Natural killer cell treated with Interleukin-12 subunit alpha and Interleukin-12 subunit beta and Interleukin-15 and Interleukin-18, amount 100 ng/mL, for 72 hours (primary cell): ENCODE measurements at regions not wholly inside any gene's neighbourhood (a gene's known extent, or its start where the extent isn't known, plus 50 kb on each side); places are given as distances from the start of the nearest gene placed in this dataset.
A peak's percentile ranks its signal among the peaks of the same experiment; 100 is the strongest.

Experiments
- ATAC-seq, 2 donors: fragments of 150-1000 bp; cut with Tn5 transposase in 1 of 2; sonication (Bioruptor Pico), chemical (Tn5 transposase) in 1 of 2; 2 replicates each; pipeline ENCODE4 v1.10.0; 2021
- DNase-seq: peaks from one replicate; pipeline ENCODE4 v3.0.0; 2022; ENCODE audit warnings: low spot score
- H3K27ac Mint-ChIP-seq, 2 donors: 1 replicate in 1 of 2; 2 replicates in 1 of 2; pipeline ENCODE4 v1.8.0; 2022; ENCODE audit warnings: mixed read lengths in 2 of 2, mild to moderate bottlenecking in 1 of 2, moderate library complexity in 1 of 2
- H3K27me3 Mint-ChIP-seq, 2 donors: 1 replicate in 1 of 2; 2 replicates in 1 of 2; pipeline ENCODE4 v1.8.0; 2022; ENCODE audit warnings: mixed read lengths in 2 of 2
- H3K36me3 Mint-ChIP-seq: one replicate; pipeline ENCODE4 v1.8.0; 2022; ENCODE audit warnings: mixed read lengths
- H3K4me1 Mint-ChIP-seq, 2 donors: 1 replicate in 1 of 2; 2 replicates in 1 of 2; pipeline ENCODE4 v1.8.0; 2022; ENCODE audit warnings: low read depth in 2 of 2, mixed read lengths in 2 of 2, mild to moderate bottlenecking in 1 of 2
- H3K4me3 Mint-ChIP-seq: one replicate; pipeline ENCODE4 v1.8.0; 2022; ENCODE audit warnings: mixed read lengths
- H3K9me3 Mint-ChIP-seq: 2 replicates; pipeline ENCODE4 v1.8.0; 2022; ENCODE audit warnings: mixed read lengths

DNA sequence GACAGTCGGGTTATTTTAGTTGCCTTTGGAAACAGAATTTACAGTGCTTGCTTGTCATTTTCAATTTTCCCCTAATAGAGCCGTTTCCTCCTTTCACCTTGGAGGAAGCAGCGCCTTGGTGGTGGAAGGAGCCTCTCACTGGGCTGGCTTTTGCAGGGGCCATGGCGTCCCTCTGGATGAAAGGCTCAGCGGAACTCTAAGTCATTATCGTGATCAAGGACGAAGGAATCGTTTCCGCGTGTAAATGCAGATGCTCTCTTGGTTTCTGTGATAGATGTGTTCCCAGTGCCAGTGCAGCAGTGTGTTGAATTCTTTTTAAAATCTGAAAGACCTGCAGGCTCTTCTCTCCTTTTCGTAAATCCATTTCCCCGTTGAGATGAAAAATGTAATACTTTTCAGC is 126.2 kb upstream of the LMO4 start:
- no peak for ATAC-seq
- peaks cover 21 to 32% of the 10 kb centered on the region in 2 donors for H3K27me3 Mint-ChIP-seq
- peak overlapping the region; percentile 13 for H3K4me3 Mint-ChIP-seq

DNA sequence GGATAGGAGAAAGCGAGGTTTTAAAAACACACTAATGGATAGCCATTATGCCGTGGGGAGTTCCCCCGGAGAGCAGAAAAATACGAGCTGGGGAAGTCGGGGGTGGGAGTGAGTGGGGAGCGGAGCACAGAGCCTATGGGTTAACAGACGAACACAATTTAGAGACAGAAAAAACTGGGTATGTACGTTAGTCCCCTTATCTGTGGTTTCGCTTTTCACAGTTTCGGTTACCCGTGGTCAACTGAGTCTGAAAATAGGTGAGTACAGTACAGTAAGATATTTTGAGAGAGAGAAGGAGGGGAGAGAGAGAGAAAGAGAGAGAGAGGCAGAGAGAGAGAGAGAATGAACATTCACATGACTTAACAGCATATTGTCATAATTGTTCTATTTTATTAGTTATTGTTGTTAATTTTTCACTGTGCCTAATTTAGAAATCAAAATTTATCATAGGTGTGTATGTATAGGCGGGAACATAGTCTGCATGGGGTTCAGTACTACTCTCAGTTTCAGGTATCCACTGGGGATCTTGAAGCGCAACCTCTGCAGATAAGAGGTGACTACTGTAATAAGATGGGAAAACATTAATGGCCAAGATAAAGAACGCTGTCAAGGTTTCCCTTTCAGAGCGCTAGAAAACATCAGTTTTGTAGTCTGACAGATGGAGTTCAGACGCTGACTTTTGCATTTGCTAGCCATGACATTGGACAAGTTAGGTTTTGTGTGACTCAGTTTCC is 125.6 kb upstream of the LMO4 start:
- Mint-ChIP-seq H3K9me3 (no peaks in the 10 kb centered on the region), H3K27ac (no peak overlapping the region)

More for the DNA sequence above, 126.2 kb upstream of the LMO4 start:
- DNase-seq = no peak
- no peak overlapping the region for H3K27ac Mint-ChIP-seq
- H3K4me1 Mint-ChIP-seq = peaks cover 11% of the 10 kb centered on the region in 2 donors
- no peaks in the 10 kb centered on the region for H3K36me3 Mint-ChIP-seq
- no peaks in the 10 kb centered on the region for H3K9me3 Mint-ChIP-seq

DNA sequence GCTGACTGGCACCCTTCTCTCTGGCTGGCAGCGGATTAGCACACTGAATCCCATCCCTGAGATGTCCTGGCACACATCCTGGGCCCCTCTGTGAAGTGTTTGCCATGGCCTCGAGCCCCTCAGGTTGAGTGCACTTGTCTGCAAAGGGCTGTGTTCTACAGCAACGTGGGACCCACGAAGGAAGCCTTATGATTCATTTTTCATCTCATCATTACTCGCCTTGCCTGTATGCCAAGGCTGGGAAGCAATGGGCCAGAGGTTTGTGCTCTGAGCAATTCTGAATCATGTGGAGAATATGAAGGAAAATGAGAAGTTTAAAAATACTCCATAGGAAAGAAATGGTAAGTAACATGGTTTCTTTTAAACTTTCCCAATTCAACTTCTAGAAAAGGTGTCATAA is 124.8 kb upstream of the LMO4 start:
- Mint-ChIP-seq H3K36me3 (no peaks in the 10 kb centered on the region), H3K27ac (no peak overlapping the region), H3K4me1 (peaks cover 12 to 18% of the 10 kb centered on the region in 2 donors), H3K9me3 (peaks cover 2% of the 10 kb centered on the region), H3K27me3 (peaks cover 21 to 31% of the 10 kb centered on the region in 2 donors), H3K4me3 (no peak overlapping the region)
- DNase-seq (no peak), ATAC-seq (no peak)

More for the DNA sequence above, 125.6 kb upstream of the LMO4 start:
- peak overlapping the region; percentile 13 for H3K4me3 Mint-ChIP-seq
- H3K36me3 Mint-ChIP-seq = no peaks in the 10 kb centered on the region
- H3K27me3 Mint-ChIP-seq = peaks cover 21 to 31% of the 10 kb centered on the region in 2 donors
- no peak for DNase-seq
- peaks cover 11% of the 10 kb centered on the region in 2 donors for H3K4me1 Mint-ChIP-seq
- ATAC-seq = peak; percentile 37 to 43

DNA sequence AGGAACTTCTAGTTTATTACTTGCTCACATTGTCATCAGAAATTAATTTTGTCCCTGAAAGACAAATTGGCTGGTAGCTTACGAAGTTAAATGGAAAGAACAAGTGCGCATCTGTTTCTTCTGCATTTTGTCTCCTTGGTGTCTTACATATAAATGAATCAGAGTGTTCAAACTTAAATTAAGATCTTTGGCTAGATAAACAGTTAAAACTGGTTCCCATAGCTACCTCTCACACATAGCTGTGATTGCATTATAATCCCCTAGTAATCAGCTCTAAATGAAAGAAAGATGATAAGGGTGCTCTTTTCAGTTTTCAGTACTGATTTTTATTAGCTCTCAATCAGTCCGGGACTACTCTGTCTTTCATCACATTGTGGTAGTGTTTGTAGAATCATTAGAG is 124.2 kb upstream of the LMO4 start:
- no peak for DNase-seq
- no peak for ATAC-seq
- Mint-ChIP-seq H3K4me3 (no peak overlapping the region), H3K4me1 (peaks cover 18 to 24% of the 10 kb centered on the region in 2 donors), H3K27ac (no peak overlapping the region), H3K36me3 (no peaks in the 10 kb centered on the region), H3K27me3 (peaks cover 21 to 31% of the 10 kb centered on the region in 2 donors), H3K9me3 (peaks cover 2% of the 10 kb centered on the region)

DNA sequence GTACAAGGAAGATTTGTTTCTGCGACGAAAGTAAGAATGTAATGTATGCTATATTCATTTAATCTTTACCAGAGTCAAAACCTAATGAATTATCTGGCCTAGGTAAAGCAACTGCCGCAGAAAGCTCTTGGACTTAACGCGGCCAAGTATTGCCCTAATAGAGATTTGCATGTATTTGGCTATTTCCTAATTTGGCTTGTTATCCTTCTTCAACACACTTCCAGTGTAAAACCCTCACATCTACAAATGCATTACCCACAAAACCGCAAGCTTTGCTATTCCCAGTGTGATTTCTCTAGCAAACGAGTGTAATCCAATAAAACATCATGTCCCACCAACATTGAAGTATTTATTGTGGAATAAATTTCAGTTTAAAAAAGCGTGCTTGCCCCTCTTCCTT is 123.8 kb upstream of the LMO4 start:
- no peak overlapping the region for H3K4me3 Mint-ChIP-seq
- H3K4me1 Mint-ChIP-seq = peaks cover 19 to 27% of the 10 kb centered on the region in 2 donors
- DNase-seq = no peak
- no peaks in the 10 kb centered on the region for H3K36me3 Mint-ChIP-seq
- ATAC-seq = no peak
- no peak overlapping the region for H3K27ac Mint-ChIP-seq
- peaks cover 2% of the 10 kb centered on the region for H3K9me3 Mint-ChIP-seq
- peaks cover 21 to 26% of the 10 kb centered on the region in 2 donors for H3K27me3 Mint-ChIP-seq

DNA sequence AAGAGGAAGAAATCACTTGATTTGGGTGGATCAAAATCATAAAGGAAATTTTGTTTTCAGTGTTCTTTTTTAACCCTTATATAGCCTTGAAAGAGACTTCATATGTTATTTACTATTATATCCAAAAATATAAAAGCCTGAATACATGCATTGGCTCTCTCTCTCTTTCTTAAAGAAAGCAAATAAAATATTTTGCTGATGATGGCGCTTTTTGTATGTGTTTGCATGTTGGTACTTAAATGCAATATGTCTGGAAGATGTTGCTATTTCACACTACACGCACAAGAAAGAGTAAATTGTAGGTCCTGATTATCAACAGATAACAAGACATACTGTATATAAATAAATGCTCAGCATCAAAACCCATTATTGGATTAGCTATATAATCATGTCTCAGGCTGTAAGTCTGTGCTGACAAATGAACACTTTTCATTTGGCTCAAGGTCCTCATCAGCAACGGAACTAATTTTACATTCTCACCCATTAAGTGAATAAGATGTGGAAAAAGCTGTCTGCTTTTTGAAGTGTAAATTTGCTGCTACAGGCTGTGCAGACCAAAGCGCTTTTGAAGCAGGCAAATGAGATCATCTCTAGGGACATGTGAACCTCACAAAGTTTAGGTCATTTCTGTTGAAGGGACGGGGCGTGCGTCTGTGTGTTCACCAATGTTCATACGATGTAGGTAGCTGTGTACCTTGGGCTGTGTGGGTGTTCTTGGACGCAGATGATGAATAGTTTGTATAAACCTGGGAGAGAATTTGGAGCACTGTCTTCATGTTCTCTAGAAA is 122.4 kb upstream of the LMO4 start:
- DNase-seq (no peak), ATAC-seq (no peak)
- H3K27ac Mint-ChIP-seq = no peak overlapping the region
- H3K27me3 Mint-ChIP-seq = peaks cover 15 to 16% of the 10 kb centered on the region in 2 donors
- H3K4me3 Mint-ChIP-seq = no peak overlapping the region
- no peaks in the 10 kb centered on the region for H3K36me3 Mint-ChIP-seq
- H3K9me3 Mint-ChIP-seq = peaks cover 2% of the 10 kb centered on the region
- H3K4me1 Mint-ChIP-seq = peaks cover 19 to 33% of the 10 kb centered on the region in 2 donors

DNA sequence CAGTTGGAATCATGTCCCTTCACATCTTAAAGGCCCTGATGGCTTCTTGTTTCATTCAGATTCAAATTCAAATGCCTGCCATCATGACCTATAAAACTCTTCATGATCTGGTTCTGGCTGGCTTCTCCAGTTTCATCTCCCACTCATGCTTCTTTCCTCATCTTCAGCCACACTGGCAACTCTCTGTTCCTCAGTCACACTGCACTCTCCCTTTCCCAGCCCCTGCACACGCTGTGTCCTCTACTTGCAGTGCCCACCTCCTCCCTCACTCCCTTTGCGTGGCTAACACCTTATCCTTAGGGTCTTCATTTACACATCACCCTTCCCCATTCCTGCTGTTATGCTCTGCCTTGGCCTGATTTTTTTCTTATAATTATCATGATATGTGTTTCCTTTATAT is 120.6 kb upstream of the LMO4 start:
- H3K27ac Mint-ChIP-seq = no peak overlapping the region
- no peak for DNase-seq
- peaks cover 10 to 22% of the 10 kb centered on the region in 2 donors for H3K4me1 Mint-ChIP-seq
- H3K27me3 Mint-ChIP-seq = peaks cover 2 to 9% of the 10 kb centered on the region in 2 donors
- H3K9me3 Mint-ChIP-seq = peaks cover 5% of the 10 kb centered on the region
- no peaks in the 10 kb centered on the region for H3K36me3 Mint-ChIP-seq
- H3K4me3 Mint-ChIP-seq = no peak overlapping the region
- ATAC-seq = no peak

DNA sequence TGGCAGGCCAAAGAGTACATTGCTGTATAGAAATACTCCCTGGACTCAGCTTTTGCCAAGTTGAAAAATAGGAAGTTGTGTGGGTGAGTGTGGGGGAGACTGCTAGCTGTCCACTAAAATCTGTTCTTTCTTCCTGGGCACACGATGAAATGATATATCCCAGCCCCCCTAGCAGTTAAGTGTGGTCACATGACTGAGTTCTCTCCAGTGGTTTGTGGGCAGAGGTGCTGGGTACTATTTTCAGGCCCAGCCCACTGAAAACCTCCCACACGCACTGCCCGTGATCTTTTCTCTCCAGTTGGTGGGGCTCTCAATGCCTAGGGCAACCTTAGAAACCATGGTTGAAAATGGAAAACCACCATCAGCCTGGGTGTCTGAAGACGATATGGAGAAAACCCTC is 119.7 kb upstream of the LMO4 start:
- Mint-ChIP-seq H3K9me3 (peaks cover 5% of the 10 kb centered on the region), H3K36me3 (no peaks in the 10 kb centered on the region), H3K4me3 (peak overlapping the region; percentile 24), H3K27me3 (peaks cover 0 to 9% of the 10 kb centered on the region in 2 donors), H3K27ac (no peak overlapping the region), H3K4me1 (peaks cover 9 to 22% of the 10 kb centered on the region in 2 donors)
- ATAC-seq (peak in 1 of 2 donors; percentile 46), DNase-seq (no peak)

DNA sequence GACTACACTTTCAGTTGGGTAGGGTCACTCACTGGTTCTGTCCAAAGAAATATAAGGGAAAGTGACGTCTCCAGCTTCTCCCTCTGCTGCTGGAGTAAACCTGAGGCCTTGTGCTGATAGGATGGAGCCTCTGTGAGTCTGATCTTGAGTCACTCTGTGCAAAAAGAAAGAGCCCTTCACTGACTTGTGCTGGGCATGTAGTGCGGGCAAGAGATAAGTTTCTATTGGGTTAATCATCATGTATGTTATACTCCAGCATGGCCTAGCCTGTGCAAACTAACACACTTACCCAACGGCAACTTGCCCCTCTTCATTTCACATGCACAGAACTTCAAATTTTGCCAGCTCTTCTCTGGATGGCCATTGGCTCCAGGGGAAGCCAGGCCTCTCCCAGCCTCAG is 118.5 kb upstream of the LMO4 start:
- Mint-ChIP-seq H3K4me1 (peaks cover 9 to 22% of the 10 kb centered on the region in 2 donors), H3K36me3 (no peaks in the 10 kb centered on the region), H3K27ac (no peak overlapping the region), H3K4me3 (no peak overlapping the region), H3K27me3 (peaks cover 0 to 3% of the 10 kb centered on the region in 2 donors), H3K9me3 (peaks cover 5% of the 10 kb centered on the region)
- ATAC-seq = no peak
- DNase-seq = no peak

DNA sequence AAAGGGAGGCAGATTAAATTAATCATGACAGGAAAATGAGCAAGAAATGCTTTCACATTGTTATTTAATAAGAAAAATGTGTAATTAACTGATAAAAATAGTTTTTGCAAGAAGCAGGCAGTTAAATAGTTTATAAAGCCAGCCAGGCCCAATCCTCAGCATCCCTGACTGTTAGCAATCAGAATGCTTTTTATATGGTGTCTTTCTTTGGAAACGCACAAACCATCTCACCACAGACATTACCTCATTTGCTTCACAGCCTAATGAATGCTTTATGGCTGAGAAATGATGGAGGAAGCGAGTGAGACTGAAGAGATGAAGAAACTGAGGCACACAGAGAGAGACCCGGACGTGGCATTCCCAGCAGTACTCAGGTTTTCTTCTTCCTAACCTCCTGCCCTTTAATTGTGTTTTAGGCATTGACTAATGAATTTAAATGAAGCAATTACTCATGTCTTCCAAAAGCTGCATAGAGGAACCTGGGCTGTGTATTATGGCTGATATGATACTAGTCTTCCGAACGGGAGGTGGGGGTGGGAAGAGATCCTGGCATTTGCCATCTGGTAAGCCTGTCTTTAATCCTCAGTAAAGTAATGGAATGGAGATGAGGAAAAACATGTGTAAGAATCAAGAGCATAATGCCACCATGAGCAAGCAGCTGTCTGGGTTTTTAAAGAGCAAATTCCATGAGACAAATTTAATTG is 116.1 kb upstream of the LMO4 start:
- H3K36me3 Mint-ChIP-seq = no peaks in the 10 kb centered on the region
- DNase-seq (no peak), ATAC-seq (no peak)
- H3K4me3 Mint-ChIP-seq = no peak overlapping the region
- peaks cover 5% of the 10 kb centered on the region for H3K9me3 Mint-ChIP-seq
- H3K27me3 Mint-ChIP-seq = peaks cover 0 to 3% of the 10 kb centered on the region in 2 donors
- peaks cover 9 to 22% of the 10 kb centered on the region in 2 donors for H3K4me1 Mint-ChIP-seq
- no peak overlapping the region for H3K27ac Mint-ChIP-seq

DNA sequence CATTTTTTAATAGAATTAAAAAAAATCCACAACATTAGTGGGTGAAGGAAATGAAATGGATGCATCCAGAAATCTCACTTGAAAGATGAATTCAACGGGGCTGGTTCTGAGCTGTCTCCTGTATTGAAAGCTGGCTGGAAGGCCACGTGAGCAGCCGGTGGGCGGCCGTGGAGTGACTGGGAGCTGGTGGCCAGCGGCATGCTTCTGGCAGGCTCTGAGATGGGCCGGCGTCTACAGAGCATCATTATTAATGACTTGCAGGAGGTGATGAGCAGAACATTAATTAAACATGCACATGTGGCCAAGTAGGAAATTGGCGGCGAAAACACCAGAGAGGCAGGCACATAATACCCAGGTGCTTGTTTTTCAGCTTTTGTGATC is 115.6 kb upstream of the LMO4 start:
- Mint-ChIP-seq H3K27me3 (peaks cover 0 to 3% of the 10 kb centered on the region in 2 donors), H3K4me1 (peaks cover 9 to 22% of the 10 kb centered on the region in 2 donors), H3K4me3 (no peak overlapping the region), H3K9me3 (peaks cover 5% of the 10 kb centered on the region), H3K36me3 (no peaks in the 10 kb centered on the region), H3K27ac (no peak overlapping the region)
- DNase-seq (no peak), ATAC-seq (no peak)

DNA sequence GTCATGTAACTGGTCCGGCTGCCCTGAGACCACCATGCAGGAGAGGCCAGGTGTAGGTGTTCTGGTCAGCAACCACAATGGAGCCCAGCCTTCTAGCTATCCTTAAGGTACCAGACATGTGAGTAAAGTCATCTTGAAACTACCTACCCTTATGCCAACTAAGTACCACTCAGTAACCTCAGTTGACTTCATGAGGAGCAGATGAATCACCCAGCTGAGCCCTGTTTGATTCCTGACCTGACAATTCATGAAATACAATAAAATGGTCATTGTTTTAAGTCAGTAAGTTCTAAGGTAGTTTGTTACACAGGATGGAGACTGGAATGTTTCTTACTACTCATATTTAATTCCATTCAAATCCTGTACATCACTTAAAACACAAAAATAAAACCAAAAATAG is 113.1 kb upstream of the LMO4 start:
- Mint-ChIP-seq H3K27me3 (peaks cover 0 to 3% of the 10 kb centered on the region in 2 donors), H3K4me3 (no peak overlapping the region), H3K4me1 (peaks cover 0 to 3% of the 10 kb centered on the region in 2 donors), H3K27ac (no peak overlapping the region), H3K9me3 (peaks cover 3% of the 10 kb centered on the region), H3K36me3 (no peaks in the 10 kb centered on the region)
- ATAC-seq = no peak
- no peak for DNase-seq

DNA sequence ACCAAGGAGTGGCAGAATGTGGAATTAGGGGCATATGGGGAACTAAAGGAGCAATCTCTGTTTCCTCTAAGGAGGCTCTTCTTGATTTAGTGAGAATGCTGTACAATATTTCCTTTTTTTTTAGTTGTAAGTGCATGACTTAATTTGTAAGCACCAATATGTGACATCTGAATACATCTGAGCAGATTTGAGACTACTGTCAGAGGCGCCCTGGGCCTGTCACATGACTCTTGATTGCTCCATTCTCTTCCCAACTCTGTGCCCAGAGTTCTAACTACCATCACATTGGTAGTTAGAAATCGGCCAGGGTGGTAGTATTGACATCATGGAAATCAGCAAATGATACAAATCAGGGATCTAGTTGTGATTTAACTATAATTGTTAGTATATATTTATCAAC is 110.1 kb upstream of the LMO4 start:
- no peak for ATAC-seq
- Mint-ChIP-seq H3K9me3 (no peaks in the 10 kb centered on the region), H3K27ac (no peak overlapping the region), H3K27me3 (no peaks in the 10 kb centered on the region), H3K36me3 (no peaks in the 10 kb centered on the region), H3K4me3 (no peak overlapping the region), H3K4me1 (no peaks in the 10 kb centered on the region)
- DNase-seq = no peak

DNA sequence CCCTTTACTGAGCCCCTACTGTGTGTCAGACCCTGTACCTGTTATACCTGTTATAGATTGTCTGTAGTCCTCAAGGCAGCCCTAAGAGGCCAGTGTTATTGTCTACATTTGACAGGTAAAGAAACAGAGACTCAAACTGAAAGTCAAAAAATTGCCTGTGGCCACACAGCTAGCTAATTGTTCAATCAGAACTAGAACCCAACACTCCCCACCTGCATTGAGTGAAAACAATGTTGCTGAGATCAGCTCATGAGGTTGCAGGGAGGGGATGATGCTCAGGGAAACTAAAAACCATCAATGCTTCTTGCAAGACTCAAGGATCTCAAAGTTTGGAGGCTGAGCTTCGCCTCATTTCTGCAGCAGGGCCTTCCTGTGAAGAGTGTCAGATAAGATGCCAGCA is 109.5 kb upstream of the LMO4 start:
- no peaks in the 10 kb centered on the region for H3K27me3 Mint-ChIP-seq
- H3K36me3 Mint-ChIP-seq = no peaks in the 10 kb centered on the region
- no peaks in the 10 kb centered on the region for H3K9me3 Mint-ChIP-seq
- ATAC-seq (no peak), DNase-seq (no peak)
- H3K4me3 Mint-ChIP-seq = no peak overlapping the region
- H3K27ac Mint-ChIP-seq = no peak overlapping the region
- no peaks in the 10 kb centered on the region for H3K4me1 Mint-ChIP-seq
